ENCODE measurements at regions not wholly inside any gene's neighbourhood (a gene's known extent, or its start where the extent isn't known, plus 50 kb on each side); places are given as distances from the start of the nearest gene placed in this dataset.
"Not testable (repeated sequence)": the region's sequence is repeated elsewhere in the genome, so short reads cannot be mapped to it uniquely, and the experiment has no call there.

DNA sequence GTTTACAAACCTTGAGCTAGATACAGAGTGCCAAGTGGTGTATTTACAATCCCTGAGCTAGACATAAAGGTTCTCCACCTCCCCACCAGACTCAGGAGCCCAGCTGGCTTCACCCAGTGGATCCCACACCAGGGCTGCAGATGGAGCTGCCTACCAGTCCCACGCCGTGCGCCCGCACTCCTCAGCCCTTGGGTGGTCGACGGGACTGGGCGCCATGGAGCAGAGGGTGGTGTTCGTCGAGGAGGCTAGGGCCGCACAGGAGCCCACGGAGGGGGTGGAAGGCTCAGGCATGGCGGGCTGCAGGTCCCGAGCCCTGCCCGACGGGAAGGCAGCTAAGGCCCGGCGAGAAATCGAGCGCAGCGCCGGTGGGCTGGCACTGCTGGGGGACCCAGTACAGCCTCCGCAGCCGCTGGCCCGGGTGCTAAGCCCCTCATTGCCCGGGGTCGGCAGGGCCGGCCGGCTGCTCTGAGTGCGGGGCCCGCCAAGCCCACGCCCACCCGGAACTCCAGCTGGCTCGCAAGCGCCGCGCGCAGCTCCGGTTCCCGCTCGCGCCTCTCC lies 421.1 kb upstream of the BCHE start:
- TF ChIP-seq, protein P1, sequence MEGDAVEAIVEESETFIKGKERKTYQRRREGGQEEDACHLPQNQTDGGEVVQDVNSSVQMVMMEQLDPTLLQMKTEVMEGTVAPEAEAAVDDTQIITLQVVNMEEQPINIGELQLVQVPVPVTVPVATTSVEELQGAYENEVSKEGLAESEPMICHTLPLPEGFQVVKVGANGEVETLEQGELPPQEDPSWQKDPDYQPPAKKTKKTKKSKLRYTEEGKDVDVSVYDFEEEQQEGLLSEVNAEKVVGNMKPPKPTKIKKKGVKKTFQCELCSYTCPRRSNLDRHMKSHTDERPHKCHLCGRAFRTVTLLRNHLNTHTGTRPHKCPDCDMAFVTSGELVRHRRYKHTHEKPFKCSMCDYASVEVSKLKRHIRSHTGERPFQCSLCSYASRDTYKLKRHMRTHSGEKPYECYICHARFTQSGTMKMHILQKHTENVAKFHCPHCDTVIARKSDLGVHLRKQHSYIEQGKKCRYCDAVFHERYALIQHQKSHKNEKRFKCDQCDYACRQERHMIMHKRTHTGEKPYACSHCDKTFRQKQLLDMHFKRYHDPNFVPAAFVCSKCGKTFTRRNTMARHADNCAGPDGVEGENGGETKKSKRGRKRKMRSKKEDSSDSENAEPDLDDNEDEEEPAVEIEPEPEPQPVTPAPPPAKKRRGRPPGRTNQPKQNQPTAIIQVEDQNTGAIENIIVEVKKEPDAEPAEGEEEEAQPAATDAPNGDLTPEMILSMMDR (conservative IDR thresholded peaks at IDR 0.05 in 1 of 2, IDR thresholded peaks at IDR 0.05 in 1 of 2; ENCODE audit: low read depth in 1 of 2, low read length in 2 of 2): not testable (repeated sequence)
- TF ChIP-seq EZH2 (IDR thresholded peaks at IDR 0.05; ENCODE audit: low read length, missing control alignments): not testable (repeated sequence)
